ENCODE measurements at regions not wholly inside any gene's neighbourhood (a gene's known extent, or its start where the extent isn't known, plus 50 kb on each side); places are given as distances from the start of the nearest gene placed in this dataset.

DNA sequence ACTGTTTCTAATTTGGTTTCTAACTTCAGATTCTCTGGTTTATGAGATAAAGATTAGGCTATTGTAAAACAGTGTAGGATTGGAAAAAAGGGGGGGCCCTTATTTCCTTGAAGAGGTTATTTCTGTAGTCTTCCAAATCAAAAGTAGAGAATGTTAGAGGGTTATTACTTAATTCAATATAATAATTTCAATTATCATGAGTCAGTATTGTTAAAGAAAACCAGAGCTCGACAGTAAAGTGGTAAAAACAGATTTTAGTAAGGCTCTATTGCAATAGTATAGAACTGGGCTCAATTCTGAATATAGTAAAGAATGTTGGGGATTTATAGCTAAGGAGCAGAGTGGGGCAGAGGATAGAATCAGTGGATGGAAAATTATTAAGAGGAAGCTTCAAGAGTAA is 140.0 kb downstream of the TANC2 start:
- TF ChIP-seq CTCF (IDR thresholded peaks at IDR 0.05) (no peak), EP300 (IDR thresholded peaks at IDR 0.05) (no peak)
